Cardiac muscle cell (in vitro differentiated cells and primary cell): ENCODE measurements at regions not wholly inside any gene's neighbourhood (a gene's known extent, or its start where the extent isn't known, plus 50 kb on each side); places are given as distances from the start of the nearest gene placed in this dataset.

ENCODE experiments used
- DNase-seq, 2 donors: peaks; one replicate each; pipeline versions ENCODE4 v3.0.0 to v3.0.0-alpha.2; 2010 to 2017; ENCODE audit warnings: low read depth in 1 of 2, low spot score in 1 of 2
- H3K27ac ChIP-seq: fragments of 200-600 bp; sonication (generic); 2 replicates; pipeline ENCODE4 v1.5.1; 2016
- H3K27me3 ChIP-seq: fragments of 200-600 bp; sonication (generic); 2 replicates; pipeline ENCODE4 v1.6.0; 2016; ENCODE audit warnings: control low read depth
- H3K36me3 ChIP-seq: fragments of 200-600 bp; sonication (generic); 2 replicates; pipeline ENCODE4 v1.5.1; 2016; ENCODE audit warnings: control low read depth
- H3K4me1 ChIP-seq: fragments of 200-600 bp; sonication (generic); 2 replicates; pipeline ENCODE4 v1.8.1; 2017; ENCODE audit warnings: low read depth, mild to moderate bottlenecking, mixed run types
- H3K4me3 ChIP-seq: fragments of 200-600 bp; sonication (generic); 2 replicates; pipeline ENCODE4 v1.5.1; 2016; ENCODE audit warnings: mild to moderate bottlenecking
- H3K9me3 ChIP-seq: fragments of 200-600 bp; sonication (generic); 2 replicates; pipeline ENCODE4 v1.5.1; 2017; ENCODE audit warnings: low read depth, mild to moderate bottlenecking, control low read depth
- TF ChIP-seq, protein P1 (sequence below): IDR thresholded peaks from 2 replicates; pipeline ENCODE4 v1.5.1; 2012; ENCODE audit warnings: low read depth, mild to moderate bottlenecking, low read length

GRCh38 chr5:58363461-58364249 lies 96.2 kb downstream of the PLK2 start:
- Histone ChIP-seq H3K27ac (no peak overlapping the region), H3K4me3 (no peak overlapping the region), H3K4me1 (peaks cover 20% of the 10 kb centered on the region), H3K27me3 (no peaks in the 10 kb centered on the region), H3K36me3 (no peaks in the 10 kb centered on the region), H3K9me3 (no peaks in the 10 kb centered on the region)
- TF ChIP-seq, protein P1, sequence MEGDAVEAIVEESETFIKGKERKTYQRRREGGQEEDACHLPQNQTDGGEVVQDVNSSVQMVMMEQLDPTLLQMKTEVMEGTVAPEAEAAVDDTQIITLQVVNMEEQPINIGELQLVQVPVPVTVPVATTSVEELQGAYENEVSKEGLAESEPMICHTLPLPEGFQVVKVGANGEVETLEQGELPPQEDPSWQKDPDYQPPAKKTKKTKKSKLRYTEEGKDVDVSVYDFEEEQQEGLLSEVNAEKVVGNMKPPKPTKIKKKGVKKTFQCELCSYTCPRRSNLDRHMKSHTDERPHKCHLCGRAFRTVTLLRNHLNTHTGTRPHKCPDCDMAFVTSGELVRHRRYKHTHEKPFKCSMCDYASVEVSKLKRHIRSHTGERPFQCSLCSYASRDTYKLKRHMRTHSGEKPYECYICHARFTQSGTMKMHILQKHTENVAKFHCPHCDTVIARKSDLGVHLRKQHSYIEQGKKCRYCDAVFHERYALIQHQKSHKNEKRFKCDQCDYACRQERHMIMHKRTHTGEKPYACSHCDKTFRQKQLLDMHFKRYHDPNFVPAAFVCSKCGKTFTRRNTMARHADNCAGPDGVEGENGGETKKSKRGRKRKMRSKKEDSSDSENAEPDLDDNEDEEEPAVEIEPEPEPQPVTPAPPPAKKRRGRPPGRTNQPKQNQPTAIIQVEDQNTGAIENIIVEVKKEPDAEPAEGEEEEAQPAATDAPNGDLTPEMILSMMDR = no peak
- DNase-seq = no peak

GRCh38 chr5:58362135-58362534 lies 97.8 kb downstream of the PLK2 start:
- Histone ChIP-seq H3K36me3 (no peaks in the 10 kb centered on the region), H3K4me3 (no peak overlapping the region), H3K27ac (no peak overlapping the region), H3K9me3 (no peaks in the 10 kb centered on the region), H3K27me3 (no peaks in the 10 kb centered on the region), H3K4me1 (peaks cover 20% of the 10 kb centered on the region)
- TF ChIP-seq, protein P1 = no peak
- DNase-seq = no peak

- TF ChIP-seq, protein P1 = no peak
- no peak for DNase-seq
- H3K36me3 ChIP-seq = no peaks in the 10 kb centered on the region
- peaks cover 8% of the 10 kb centered on the region for H3K4me1 ChIP-seq
- no peaks in the 10 kb centered on the region for H3K9me3 ChIP-seq
- no peak overlapping the region for H3K27ac ChIP-seq
- no peaks in the 10 kb centered on the region for H3K27me3 ChIP-seq
- H3K4me3 ChIP-seq = no peak overlapping the region
Measured at GRCh38 chr5:58360794-58361193, 99.1 kb downstream of the PLK2 start.

- Histone ChIP-seq H3K27me3 (no peaks in the 10 kb centered on the region), H3K4me1 (peaks cover 3% of the 10 kb centered on the region), H3K27ac (no peak overlapping the region), H3K36me3 (no peaks in the 10 kb centered on the region), H3K4me3 (no peak overlapping the region), H3K9me3 (no peaks in the 10 kb centered on the region)
- no peak for DNase-seq
- TF ChIP-seq, protein P1 = no peak
Measured at GRCh38 chr5:58359981-58360380, 99.9 kb downstream of the PLK2 start.

- no peaks in the 10 kb centered on the region for H3K27me3 ChIP-seq
- TF ChIP-seq, protein P1 = no peak
- no peak for DNase-seq
- no peak overlapping the region for H3K4me3 ChIP-seq
- H3K27ac ChIP-seq = no peak overlapping the region
- H3K36me3 ChIP-seq = no peaks in the 10 kb centered on the region
- H3K4me1 ChIP-seq = peaks cover 3% of the 10 kb centered on the region
- no peaks in the 10 kb centered on the region for H3K9me3 ChIP-seq
Measured at GRCh38 chr5:58358501-58359178, 101.2 kb downstream of the PLK2 start.
